H9 (cell line): ENCODE measurements at regions not wholly inside any gene's neighbourhood (a gene's known extent, or its start where the extent isn't known, plus 50 kb on each side); places are given as distances from the start of the nearest gene placed in this dataset.

Experiments used
- DNase-seq: peaks from one replicate; pipeline ENCODE4 v3.0.0-alpha.2; 2017
- H2AFZ ChIP-seq: one replicate; pipeline ENCODE4 v1.6.1; 2013; ENCODE audit warnings: mild to moderate bottlenecking, low read length, control low read depth, moderate library complexity
- H2AK5ac ChIP-seq: 2 replicates; pipeline ENCODE4 v1.6.1; 2013; ENCODE audit warnings: low read length, control low read depth, mixed read lengths; ENCODE audit not compliant: insufficient read length
- H2BK120ac ChIP-seq: one replicate; pipeline ENCODE4 v1.6.1; 2013; ENCODE audit warnings: low read depth, mild to moderate bottlenecking, low read length, control low read depth, inconsistent platforms; ENCODE audit not compliant: poor library complexity, severe bottlenecking
- H2BK12ac ChIP-seq: 2 replicates; pipeline ENCODE4 v1.6.1; 2013; ENCODE audit warnings: low read length, control low read depth, mixed read lengths, low read depth; ENCODE audit not compliant: insufficient read length
- H2BK15ac ChIP-seq: 2 replicates; pipeline ENCODE4 v1.6.1; 2013; ENCODE audit warnings: low read depth, low read length, control low read depth
- H2BK20ac ChIP-seq: one replicate; pipeline ENCODE4 v1.6.1; 2013; ENCODE audit warnings: low read depth, mild to moderate bottlenecking, low read length, control low read depth, inconsistent platforms; ENCODE audit not compliant: poor library complexity, severe bottlenecking
- H2BK5ac ChIP-seq: 2 replicates; pipeline ENCODE4 v1.6.1; 2013; ENCODE audit warnings: low read length, control low read depth, mixed read lengths; ENCODE audit not compliant: insufficient read length
- H3K14ac ChIP-seq: 2 replicates; pipeline ENCODE4 v1.6.1; 2013; ENCODE audit warnings: low read length, control low read depth; ENCODE audit not compliant: insufficient read depth
- H3K18ac ChIP-seq: 2 replicates; pipeline ENCODE4 v1.6.1; 2013; ENCODE audit warnings: low read depth, mild to moderate bottlenecking, mixed read lengths, low read length, control low read depth; ENCODE audit not compliant: insufficient read length
- H3K23ac ChIP-seq: 2 replicates; pipeline ENCODE4 v1.6.1; 2013; ENCODE audit warnings: low read length, control low read depth, mixed read lengths, low read depth; ENCODE audit not compliant: insufficient read length
- H3K23me2 ChIP-seq: 2 replicates; pipeline ENCODE4 v1.6.1; 2013; ENCODE audit warnings: low read depth, mild to moderate bottlenecking, mixed read lengths, low read length, control low read depth; ENCODE audit not compliant: insufficient read length, poor library complexity, severe bottlenecking
- H3K27ac ChIP-seq: 2 replicates; pipeline ENCODE4 v1.5.1; 2013; ENCODE audit warnings: low read length, control low read depth, mixed read lengths, low read depth; ENCODE audit not compliant: insufficient read length
- H3K27me3 ChIP-seq: 2 replicates; pipeline ENCODE4 v1.6.1; 2013; ENCODE audit warnings: low read length, control low read depth, inconsistent platforms; ENCODE audit not compliant: insufficient read depth
- H3K4ac ChIP-seq: 2 replicates; pipeline ENCODE4 v1.6.1; 2013; ENCODE audit warnings: low read depth, mild to moderate bottlenecking, control low read depth, inconsistent platforms, low read length, moderate library complexity
- H3K4me1 ChIP-seq: 2 replicates; pipeline ENCODE4 v1.6.1; 2013; ENCODE audit warnings: low read length, control low read depth, inconsistent platforms; ENCODE audit not compliant: insufficient read depth
- H3K4me2 ChIP-seq: 2 replicates; pipeline ENCODE4 v1.6.1; 2013; ENCODE audit warnings: low read length, control low read depth, mixed read lengths; ENCODE audit not compliant: insufficient read length, insufficient read depth
- H3K56ac ChIP-seq: 2 replicates; pipeline ENCODE4 v1.6.1; 2013; ENCODE audit warnings: low read depth, mild to moderate bottlenecking, mixed read lengths, low read length, control low read depth; ENCODE audit not compliant: insufficient read length
- H3K79me1 ChIP-seq: 2 replicates; pipeline ENCODE4 v1.6.1; 2013; ENCODE audit warnings: low read depth, mild to moderate bottlenecking, moderate library complexity, low read length, control low read depth, inconsistent platforms; ENCODE audit not compliant: insufficient read depth, poor library complexity, severe bottlenecking
- H3K79me2 ChIP-seq: 2 replicates; pipeline ENCODE4 v1.6.1; 2013; ENCODE audit warnings: low read length, control low read depth, inconsistent platforms; ENCODE audit not compliant: insufficient read depth
- H3K9ac ChIP-seq: 2 replicates; pipeline ENCODE4 v1.6.1; 2013; ENCODE audit warnings: low read length, control low read depth, mixed read lengths; ENCODE audit not compliant: insufficient read length; ENCODE audit errors: extremely low read depth
- H3K9me3 ChIP-seq: one replicate; pipeline ENCODE4 v1.6.1; 2013; ENCODE audit warnings: low read depth, low read length, inconsistent platforms; ENCODE audit not compliant: control insufficient read depth
- H3T11ph ChIP-seq: one replicate; pipeline ENCODE4 v1.6.1; 2013; ENCODE audit warnings: mild to moderate bottlenecking, low read length, control low read depth, inconsistent platforms
- H4K20me1 ChIP-seq: one replicate; pipeline ENCODE4 v1.6.1; 2013; ENCODE audit not compliant: control insufficient read depth, insufficient read length, insufficient read depth
- H4K5ac ChIP-seq: 2 replicates; pipeline ENCODE4 v1.6.1; 2013; ENCODE audit warnings: low read depth, mild to moderate bottlenecking, mixed read lengths, low read length, control low read depth; ENCODE audit not compliant: insufficient read length
- H4K8ac ChIP-seq: replicated peaks from 2 replicates; pipeline ENCODE4 v1.6.1; 2013; ENCODE audit warnings: low read length, control low read depth, mixed read lengths, low read depth; ENCODE audit not compliant: insufficient read length
- H4K91ac ChIP-seq: 2 replicates; pipeline ENCODE4 v1.6.1; 2013; ENCODE audit warnings: low read depth, mild to moderate bottlenecking, moderate library complexity, mixed read lengths, low read length, control low read depth; ENCODE audit not compliant: insufficient read length
- H3K27ac Mint-ChIP-seq, 3 experiments: 2 replicates in 2 of 3; 3 replicates in 1 of 3; pipeline ENCODE4 v1.8.0; 2020 to 2021; ENCODE audit warnings: mixed read lengths in 3 of 3, mild to moderate bottlenecking in 1 of 3, moderate library complexity in 1 of 3
- H3K27me3 Mint-ChIP-seq: 2 replicates; pipeline ENCODE4 v1.8.0; 2021; ENCODE audit warnings: low read depth, mild to moderate bottlenecking, moderate library complexity, mixed read lengths
- H3K36me3 Mint-ChIP-seq, 3 experiments: 2 replicates in 2 of 3; 3 replicates in 1 of 3; pipeline ENCODE4 v1.8.0; 2020 to 2021; ENCODE audit warnings: low read depth in 3 of 3, mixed read lengths in 3 of 3; ENCODE audit not compliant: insufficient read depth in 1 of 3
- H3K4me1 Mint-ChIP-seq, 2 experiments: 2 replicates each; pipeline ENCODE4 v1.8.0; 2020; ENCODE audit warnings: mixed read lengths in 2 of 2
- H3K4me3 Mint-ChIP-seq, 2 experiments: 2 replicates in 1 of 2; 3 replicates in 1 of 2; pipeline ENCODE4 v1.8.0; 2020 to 2021; ENCODE audit warnings: mild to moderate bottlenecking in 2 of 2, mixed read lengths in 2 of 2, moderate library complexity in 1 of 2
- H3K9me3 Mint-ChIP-seq, 2 experiments: 2 replicates in 1 of 2; 3 replicates in 1 of 2; pipeline ENCODE4 v1.8.0; 2020; ENCODE audit warnings: mild to moderate bottlenecking in 2 of 2, mixed read lengths in 2 of 2, moderate library complexity in 1 of 2
- CTCF ChIP-seq: fragments of 200-600 bp; sonication (generic); conservative IDR thresholded peaks from 3 replicates; pipeline ENCODE4 v1.8.0; 2021; ENCODE audit warnings: antibody characterized with exemption, mild to moderate bottlenecking
- WGBS: extraction: QIAGEN DNeasy Blood & Tissue Kit; methylation state at CpG from one replicate; pipeline ENCODE4 v1.1.7; 2013; ENCODE audit warnings: missing lambda C conversion rate, low lambda C conversion rate, mixed read lengths; ENCODE audit not compliant: insufficient read length; ENCODE audit errors: extremely low coverage; 5-methylcytosine and 5-hydroxymethylcytosine counted together

GRCh38 chr5:128636361-128636760 lies 98.3 kb upstream of the FBN2 start:
- H2BK20ac ChIP-seq = no peak overlapping the region
- H4K8ac ChIP-seq = no peak overlapping the region
- no peaks in the 10 kb centered on the region for H3K9me3 ChIP-seq
- no peak overlapping the region for H3K23ac ChIP-seq
- H3K36me3 Mint-ChIP-seq = no peaks in the 10 kb centered on the region
- H3K56ac ChIP-seq = no peak overlapping the region
- H2AK5ac ChIP-seq = no peak overlapping the region
- H2BK12ac ChIP-seq = no peak overlapping the region
- H3K79me2 ChIP-seq = no peaks in the 10 kb centered on the region
- no peak overlapping the region for H2BK120ac ChIP-seq
- H3K27me3 ChIP-seq = no peaks in the 10 kb centered on the region
- no peaks in the 10 kb centered on the region for H3K4me1 Mint-ChIP-seq
- WGBS = no CpG with 5 or more reads among the region's 1 CpG
- no peak for DNase-seq
- no peak overlapping the region for H3K27ac Mint-ChIP-seq
- H2AFZ ChIP-seq = no peak overlapping the region
- H4K20me1 ChIP-seq = no peaks in the 10 kb centered on the region
- no peak overlapping the region for H3T11ph ChIP-seq
- no peak overlapping the region for H3K4me3 Mint-ChIP-seq
- H2BK15ac ChIP-seq = no peak overlapping the region
- no peak overlapping the region for H3K4ac ChIP-seq
- H3K27ac ChIP-seq = no peak overlapping the region
- no peak for TF ChIP-seq CTCF
- no peaks in the 10 kb centered on the region for H3K4me1 ChIP-seq
- H3K18ac ChIP-seq = no peak overlapping the region
- H3K4me2 ChIP-seq = no peak overlapping the region
- H4K91ac ChIP-seq = no peak overlapping the region
- no peak overlapping the region for H4K5ac ChIP-seq
- no peak overlapping the region for H3K9ac ChIP-seq
- H2BK5ac ChIP-seq = no peak overlapping the region
- H3K14ac ChIP-seq = no peak overlapping the region
- no peaks in the 10 kb centered on the region for H3K9me3 Mint-ChIP-seq
- no peaks in the 10 kb centered on the region; the same call in 1 of the 2 replicates for H3K27me3 Mint-ChIP-seq
- H3K23me2 ChIP-seq = no peaks in the 10 kb centered on the region
- no peaks in the 10 kb centered on the region for H3K79me1 ChIP-seq
